ENCODE measurements at regions not wholly inside any gene's neighbourhood (a gene's known extent, or its start where the extent isn't known, plus 50 kb on each side); places are given as distances from the start of the nearest gene placed in this dataset.

GRCh38 chr4:186342582-186342981 is 76.6 kb downstream of the F11 start:
- H3K36me3 ChIP-seq: no peaks in the 10 kb centered on the region
- no peak for DNase-seq
- H3K27ac ChIP-seq (replicated peaks): no peak overlapping the region
- H3K9me3 ChIP-seq (replicated peaks): peaks cover 7% of the 10 kb centered on the region
- H3K4me3 ChIP-seq: no peak overlapping the region
- intact Hi-C loops (cut with micrococcal nuclease): no loop called here
- H3K27me3 ChIP-seq (ENCODE audit: low read depth): peaks cover 44% of the 10 kb centered on the region
- H3K4me1 ChIP-seq: no peaks in the 10 kb centered on the region
- TF ChIP-seq CTCF (IDR thresholded peaks at IDR 0.05; ENCODE audit: borderline replicate concordance): no peak

GRCh38 chr4:186341655-186342054 is 75.7 kb downstream of the F11 start:
- TF ChIP-seq CTCF (IDR thresholded peaks at IDR 0.05; ENCODE audit: borderline replicate concordance): no peak
- peaks cover 7% of the 10 kb centered on the region for H3K9me3 ChIP-seq (replicated peaks)
- no peaks in the 10 kb centered on the region for H3K4me1 ChIP-seq
- peaks cover 44% of the 10 kb centered on the region for H3K27me3 ChIP-seq (ENCODE audit: low read depth)
- no peaks in the 10 kb centered on the region for H3K36me3 ChIP-seq
- DNase-seq: no peak
- intact Hi-C loops (cut with micrococcal nuclease): no loop called here
- H3K27ac ChIP-seq (replicated peaks): no peak overlapping the region
- no peak overlapping the region for H3K4me3 ChIP-seq

All from left ventricle myocardium inferior (tissue), 1 donor.